Activated CD4-positive, alpha-beta T cell treated with anti-CD3 and anti-CD28 coated beads, Interleukin-2, amount 10 ng/mL, durations not matched to agents 7 days and 5 days (primary cell): ENCODE measurements at regions not wholly inside any gene's neighbourhood (a gene's known extent, or its start where the extent isn't known, plus 50 kb on each side); places are given as distances from the start of the nearest gene placed in this dataset.

Source experiments
- CTCF ChIA-PET: fragments of 350-600 bp; sonication (Branson Sonifier 250); formaldehyde crosslinking; loops from one replicate; lab custom pipeline; 2021; ENCODE audit warnings: antibody characterized with exemption; lab: Charles Lee
- POLR2A ChIA-PET: fragments of 350-600 bp; sonication (Branson Sonifier 250); formaldehyde crosslinking; loops from one replicate; lab custom pipeline; 2021; ENCODE audit warnings: antibody characterized with exemption; lab: Charles Lee
- DNase-seq: peaks from one replicate; pipeline ENCODE4 v3.0.0-alpha.2; 2020
- H3K27ac Mint-ChIP-seq: one replicate; pipeline ENCODE4 v1.8.0; 2021; ENCODE audit warnings: mild to moderate bottlenecking, moderate library complexity, mixed read lengths
- H3K27me3 Mint-ChIP-seq: one replicate; pipeline ENCODE4 v1.8.0; 2021; ENCODE audit warnings: mixed read lengths
- H3K36me3 Mint-ChIP-seq: one replicate; pipeline ENCODE4 v1.8.0; 2021; ENCODE audit warnings: low read depth, mixed read lengths
- H3K4me1 Mint-ChIP-seq: one replicate; pipeline ENCODE4 v1.8.0; 2021; ENCODE audit warnings: mixed read lengths
- H3K4me3 Mint-ChIP-seq: one replicate; pipeline ENCODE4 v1.8.0; 2021; ENCODE audit warnings: mild to moderate bottlenecking, moderate library complexity, mixed read lengths
- H3K9me3 Mint-ChIP-seq: one replicate; pipeline ENCODE4 v1.8.0; 2021; ENCODE audit warnings: mixed read lengths

- H3K4me3 Mint-ChIP-seq: no peak overlapping the region
- H3K27me3 Mint-ChIP-seq: no peaks in the 10 kb centered on the region
- H3K4me1 Mint-ChIP-seq: no peaks in the 10 kb centered on the region
- no peak overlapping the region for H3K27ac Mint-ChIP-seq
- CTCF ChIA-PET: no interaction called here
- no peak for DNase-seq
- H3K9me3 Mint-ChIP-seq: peaks cover 3% of the 10 kb centered on the region
- H3K36me3 Mint-ChIP-seq: no peaks in the 10 kb centered on the region
- POLR2A ChIA-PET: no interaction called here
Observed at GRCh38 chr16:65662256-65662655, 540.4 kb upstream of the CDH11 start.

- Mint-ChIP-seq H3K4me3 (no peak overlapping the region), H3K36me3 (no peaks in the 10 kb centered on the region), H3K27me3 (no peaks in the 10 kb centered on the region), H3K27ac (no peak overlapping the region), H3K4me1 (no peaks in the 10 kb centered on the region), H3K9me3 (peaks cover 3% of the 10 kb centered on the region)
- POLR2A ChIA-PET: no interaction called here
- DNase-seq: no peak
- CTCF ChIA-PET: no interaction called here
Observed at GRCh38 chr16:65661558-65661957, 539.7 kb upstream of the CDH11 start.

GRCh38 chr16:65660390-65660789 is 538.5 kb upstream of the CDH11 start:
- POLR2A ChIA-PET: no interaction called here
- H3K4me1 Mint-ChIP-seq: no peaks in the 10 kb centered on the region
- H3K27me3 Mint-ChIP-seq: no peaks in the 10 kb centered on the region
- H3K27ac Mint-ChIP-seq: no peak overlapping the region
- DNase-seq: no peak
- H3K36me3 Mint-ChIP-seq: no peaks in the 10 kb centered on the region
- H3K9me3 Mint-ChIP-seq: peaks cover 3% of the 10 kb centered on the region
- CTCF ChIA-PET: no interaction called here
- no peak overlapping the region for H3K4me3 Mint-ChIP-seq

GRCh38 chr16:65659758-65660157 is 537.9 kb upstream of the CDH11 start:
- CTCF ChIA-PET: no interaction called here
- Mint-ChIP-seq H3K4me3 (no peak overlapping the region), H3K4me1 (no peaks in the 10 kb centered on the region), H3K27ac (no peak overlapping the region), H3K9me3 (peaks cover 3% of the 10 kb centered on the region), H3K27me3 (no peaks in the 10 kb centered on the region), H3K36me3 (no peaks in the 10 kb centered on the region)
- no peak for DNase-seq
- POLR2A ChIA-PET: no interaction called here

- Mint-ChIP-seq H3K27ac (no peak overlapping the region), H3K4me1 (no peaks in the 10 kb centered on the region), H3K9me3 (peaks cover 3% of the 10 kb centered on the region), H3K36me3 (no peaks in the 10 kb centered on the region), H3K4me3 (no peak overlapping the region), H3K27me3 (no peaks in the 10 kb centered on the region)
- ChIA-PET CTCF (no interaction called here), POLR2A (no interaction called here)
- no peak for DNase-seq
Observed at GRCh38 chr16:65658787-65659220, 536.9 kb upstream of the CDH11 start.

- H3K4me1 Mint-ChIP-seq: no peaks in the 10 kb centered on the region
- H3K27ac Mint-ChIP-seq: no peak overlapping the region
- no peak for DNase-seq
- H3K27me3 Mint-ChIP-seq: no peaks in the 10 kb centered on the region
- ChIA-PET CTCF (no interaction called here), POLR2A (no interaction called here)
- no peaks in the 10 kb centered on the region for H3K36me3 Mint-ChIP-seq
- no peak overlapping the region for H3K4me3 Mint-ChIP-seq
- peaks cover 2% of the 10 kb centered on the region for H3K9me3 Mint-ChIP-seq
Observed at GRCh38 chr16:65658349-65658748, 536.5 kb upstream of the CDH11 start.

GRCh38 chr16:65657556-65657955 is 535.7 kb upstream of the CDH11 start:
- Mint-ChIP-seq H3K4me3 (no peak overlapping the region), H3K4me1 (no peaks in the 10 kb centered on the region)
- POLR2A ChIA-PET: no interaction called here

GRCh38 chr16:65657071-65657494 is 535.2 kb upstream of the CDH11 start:
- ChIA-PET POLR2A (no interaction called here), CTCF (no interaction called here)
- Mint-ChIP-seq H3K4me1 (no peaks in the 10 kb centered on the region), H3K27me3 (no peaks in the 10 kb centered on the region), H3K9me3 (no peaks in the 10 kb centered on the region), H3K27ac (no peak overlapping the region), H3K36me3 (no peaks in the 10 kb centered on the region), H3K4me3 (no peak overlapping the region)
- DNase-seq: no peak

More at GRCh38 chr16:65657556-65657955, 535.7 kb upstream of the CDH11 start:
- no peak for DNase-seq
- no peak overlapping the region for H3K27ac Mint-ChIP-seq
- H3K27me3 Mint-ChIP-seq: no peaks in the 10 kb centered on the region
- CTCF ChIA-PET: no interaction called here
- H3K9me3 Mint-ChIP-seq: no peaks in the 10 kb centered on the region
- no peaks in the 10 kb centered on the region for H3K36me3 Mint-ChIP-seq

GRCh38 chr16:65655802-65656201 is 533.9 kb upstream of the CDH11 start:
- POLR2A ChIA-PET: no interaction called here
- CTCF ChIA-PET: no interaction called here

GRCh38 chr16:65648101-65648500 is 526.2 kb upstream of the CDH11 start:
- Mint-ChIP-seq H3K36me3 (no peaks in the 10 kb centered on the region), H3K4me3 (no peak overlapping the region), H3K27me3 (no peaks in the 10 kb centered on the region), H3K27ac (no peak overlapping the region), H3K9me3 (no peaks in the 10 kb centered on the region), H3K4me1 (no peaks in the 10 kb centered on the region)
- ChIA-PET CTCF (no interaction called here), POLR2A (no interaction called here)
- no peak for DNase-seq

More at GRCh38 chr16:65655802-65656201, 533.9 kb upstream of the CDH11 start:
- Mint-ChIP-seq H3K27ac (no peak overlapping the region), H3K4me1 (no peaks in the 10 kb centered on the region), H3K27me3 (no peaks in the 10 kb centered on the region), H3K9me3 (no peaks in the 10 kb centered on the region), H3K36me3 (no peaks in the 10 kb centered on the region), H3K4me3 (no peak overlapping the region)
- DNase-seq: no peak

GRCh38 chr16:65644821-65645220 is 523.0 kb upstream of the CDH11 start:
- H3K27ac Mint-ChIP-seq: no peak overlapping the region
- no peak for DNase-seq
- no peaks in the 10 kb centered on the region for H3K9me3 Mint-ChIP-seq
- H3K27me3 Mint-ChIP-seq: no peaks in the 10 kb centered on the region
- CTCF ChIA-PET: no interaction called here
- H3K4me3 Mint-ChIP-seq: no peak overlapping the region
- H3K4me1 Mint-ChIP-seq: no peaks in the 10 kb centered on the region
- H3K36me3 Mint-ChIP-seq: no peaks in the 10 kb centered on the region
- POLR2A ChIA-PET: no interaction called here

GRCh38 chr16:65641762-65642289 is 520.0 kb upstream of the CDH11 start:
- POLR2A ChIA-PET: no interaction called here

GRCh38 chr16:65641049-65641761 is 519.3 kb upstream of the CDH11 start:
- DNase-seq: no peak
- Mint-ChIP-seq H3K4me1 (no peaks in the 10 kb centered on the region), H3K36me3 (no peaks in the 10 kb centered on the region), H3K27me3 (no peaks in the 10 kb centered on the region), H3K9me3 (no peaks in the 10 kb centered on the region), H3K4me3 (no peak overlapping the region), H3K27ac (no peak overlapping the region)
- ChIA-PET POLR2A (no interaction called here), CTCF (no interaction called here)

More at GRCh38 chr16:65641762-65642289, 520.0 kb upstream of the CDH11 start:
- no peaks in the 10 kb centered on the region for H3K4me1 Mint-ChIP-seq
- H3K27ac Mint-ChIP-seq: no peak overlapping the region
- DNase-seq: no peak
- H3K9me3 Mint-ChIP-seq: no peaks in the 10 kb centered on the region
- no peaks in the 10 kb centered on the region for H3K36me3 Mint-ChIP-seq
- no peak overlapping the region for H3K4me3 Mint-ChIP-seq
- H3K27me3 Mint-ChIP-seq: no peaks in the 10 kb centered on the region
- CTCF ChIA-PET: no interaction called here

- Mint-ChIP-seq H3K4me1 (no peaks in the 10 kb centered on the region), H3K36me3 (no peaks in the 10 kb centered on the region), H3K27me3 (no peaks in the 10 kb centered on the region), H3K27ac (no peak overlapping the region), H3K4me3 (no peak overlapping the region), H3K9me3 (no peaks in the 10 kb centered on the region)
- CTCF ChIA-PET: no interaction called here
- POLR2A ChIA-PET: no interaction called here
- no peak for DNase-seq
Observed at GRCh38 chr16:65634833-65635232, 513.0 kb upstream of the CDH11 start.
